Mesendoderm (in vitro differentiated cells): ENCODE measurements at regions not wholly inside any gene's neighbourhood (a gene's known extent, or its start where the extent isn't known, plus 50 kb on each side); places are given as distances from the start of the nearest gene placed in this dataset.
"Not testable (repeated sequence)": the region's sequence is repeated elsewhere in the genome, so short reads cannot be mapped to it uniquely, and the experiment has no call there.

ENCODE experiments used
- DNase-seq: peaks from one replicate; pipeline ENCODE4 v3.0.0; 2013
- H2AK5ac ChIP-seq: 2 replicates; pipeline ENCODE4 v1.6.1; 2013; ENCODE audit warnings: low read length, inconsistent platforms
- H2BK120ac ChIP-seq: 2 replicates; pipeline ENCODE4 v1.6.1; 2013; ENCODE audit warnings: low read depth, mild to moderate bottlenecking, low read length, moderate library complexity, mixed read lengths
- H2BK15ac ChIP-seq: replicated peaks from 2 replicates; pipeline ENCODE4 v1.6.1; 2013; ENCODE audit warnings: low read depth, mild to moderate bottlenecking, moderate library complexity
- H2BK5ac ChIP-seq: 2 replicates; pipeline ENCODE4 v1.6.1; 2013; ENCODE audit warnings: low read length, inconsistent platforms
- H3K18ac ChIP-seq: 2 replicates; pipeline ENCODE4 v1.6.1; 2013; ENCODE audit warnings: mild to moderate bottlenecking, low read length, mixed read lengths
- H3K23ac ChIP-seq: one replicate; pipeline ENCODE4 v1.6.1; 2013; ENCODE audit warnings: low read length
- H3K27ac ChIP-seq: 2 replicates; pipeline ENCODE4 v1.5.1; 2013; ENCODE audit warnings: low read depth, mild to moderate bottlenecking, inconsistent platforms, low read length, moderate library complexity
- H3K27me3 ChIP-seq: 2 replicates; pipeline ENCODE4 v1.6.1; 2013; ENCODE audit warnings: low read length, control low read depth, mild to moderate bottlenecking, inconsistent platforms; ENCODE audit not compliant: insufficient read depth, poor library complexity
- H3K36me3 ChIP-seq: 2 replicates; pipeline ENCODE4 v1.6.1; 2013; ENCODE audit warnings: low read length, inconsistent platforms; ENCODE audit not compliant: control insufficient read depth, insufficient read depth
- H3K4ac ChIP-seq: one replicate; pipeline ENCODE4 v1.6.1; 2013; ENCODE audit warnings: low read depth, mild to moderate bottlenecking, low read length, moderate library complexity
- H3K4me1 ChIP-seq: 2 replicates; pipeline ENCODE4 v1.6.1; 2013; ENCODE audit warnings: low read depth, low read length, inconsistent platforms; ENCODE audit not compliant: control insufficient read depth
- H3K4me2 ChIP-seq: 2 replicates; pipeline ENCODE4 v1.6.1; 2013; ENCODE audit warnings: low read length
- H3K4me3 ChIP-seq: 2 replicates; pipeline ENCODE4 v1.5.1; 2013; ENCODE audit warnings: mild to moderate bottlenecking, low read length
- H3K56ac ChIP-seq: one replicate; pipeline ENCODE4 v1.6.1; 2013; ENCODE audit warnings: low read length
- H3K79me1 ChIP-seq: 2 replicates; pipeline ENCODE4 v1.6.1; 2013; ENCODE audit warnings: low read length, inconsistent platforms
- H3K79me2 ChIP-seq: 2 replicates; pipeline ENCODE4 v1.6.1; 2013; ENCODE audit warnings: mild to moderate bottlenecking, low read length; ENCODE audit not compliant: control insufficient read depth, insufficient read depth
- H3K9ac ChIP-seq: 2 replicates; pipeline ENCODE4 v1.6.1; 2013; ENCODE audit warnings: low read length, inconsistent platforms
- H4K5ac ChIP-seq: one replicate; pipeline ENCODE4 v1.6.1; 2013; ENCODE audit warnings: low read length
- H4K8ac ChIP-seq: one replicate; pipeline ENCODE4 v1.6.1; 2013; ENCODE audit warnings: low read depth, mild to moderate bottlenecking, control low read depth, low read length, moderate library complexity
- WGBS: extraction: QIAGEN DNeasy Blood & Tissue Kit; methylation state at CpG from one replicate; pipeline ENCODE4 v1.1.7; 2013; ENCODE audit warnings: low lambda C conversion rate, missing lambda C conversion rate; ENCODE audit not compliant: insufficient coverage; ENCODE audit errors: extremely low coverage; 5-methylcytosine and 5-hydroxymethylcytosine counted together

- no peak overlapping the region for H2BK5ac ChIP-seq
- H2BK120ac ChIP-seq: no peak overlapping the region
- H3K4ac ChIP-seq: no peak overlapping the region
- H2BK15ac ChIP-seq: no peak overlapping the region
- no peaks in the 10 kb centered on the region for H3K36me3 ChIP-seq
- H3K4me2 ChIP-seq: no peak overlapping the region
- no peak overlapping the region for H3K4me3 ChIP-seq
- no peak overlapping the region for H3K18ac ChIP-seq
- no peak for DNase-seq
- H3K27ac ChIP-seq: no peak overlapping the region
- no peak overlapping the region for H2AK5ac ChIP-seq
- no peak overlapping the region for H3K9ac ChIP-seq
- 100% methylated on average over 1 of the region's 1 CpG for WGBS
- H3K4me1 ChIP-seq: no peaks in the 10 kb centered on the region
- H4K8ac ChIP-seq: no peak overlapping the region
- H3K27me3 ChIP-seq: no peaks in the 10 kb centered on the region
- H3K79me1 ChIP-seq: no peaks in the 10 kb centered on the region
- H3K79me2 ChIP-seq: no peaks in the 10 kb centered on the region
- H3K56ac ChIP-seq: no peak overlapping the region
- H3K23ac ChIP-seq: no peak overlapping the region
- H4K5ac ChIP-seq: no peak overlapping the region
These were observed 242.7 kb upstream of the KRR1 start for GRCh38 chr12:75754141-75754540.

GRCh38 chr12:75751769-75752471, 240.5 kb upstream of the KRR1 start:
- no peak overlapping the region for H3K18ac ChIP-seq
- no peak overlapping the region for H2AK5ac ChIP-seq
- no peak overlapping the region for H2BK5ac ChIP-seq
- no peak overlapping the region for H2BK15ac ChIP-seq
- no peaks in the 10 kb centered on the region for H3K36me3 ChIP-seq
- WGBS: no CpG with 5 or more reads among the region's 4 CpGs
- H3K27ac ChIP-seq: no peak overlapping the region
- no peak overlapping the region for H3K9ac ChIP-seq
- no peaks in the 10 kb centered on the region for H3K27me3 ChIP-seq
- no peak overlapping the region for H4K8ac ChIP-seq
- H3K4me1 ChIP-seq: no peaks in the 10 kb centered on the region
- H3K23ac ChIP-seq: no peak overlapping the region
- H3K4ac ChIP-seq: no peak overlapping the region
- H3K56ac ChIP-seq: no peak overlapping the region
- H3K4me2 ChIP-seq: no peak overlapping the region
- H3K79me2 ChIP-seq: no peaks in the 10 kb centered on the region
- H4K5ac ChIP-seq: no peak overlapping the region
- no peak for DNase-seq
- no peaks in the 10 kb centered on the region for H3K79me1 ChIP-seq
- no peak overlapping the region for H2BK120ac ChIP-seq
- H3K4me3 ChIP-seq: no peak overlapping the region

- Histone ChIP-seq H3K27ac (no peak overlapping the region), H4K5ac (no peak overlapping the region), H3K27me3 (no peaks in the 10 kb centered on the region), H3K4ac (no peak overlapping the region), H2BK120ac (no peak overlapping the region), H3K4me1 (no peaks in the 10 kb centered on the region), H3K79me1 (no peaks in the 10 kb centered on the region), H3K56ac (no peak overlapping the region), H2AK5ac (no peak overlapping the region), H2BK15ac (no peak overlapping the region), H3K23ac (no peak overlapping the region), H3K79me2 (no peaks in the 10 kb centered on the region), H4K8ac (no peak overlapping the region), H3K4me2 (no peak overlapping the region), H3K18ac (no peak overlapping the region), H2BK5ac (no peak overlapping the region), H3K36me3 (no peaks in the 10 kb centered on the region), H3K4me3 (no peak overlapping the region), H3K9ac (no peak overlapping the region)
- no CpG with 5 or more reads among the region's 4 CpGs for WGBS
- DNase-seq: no peak
These were observed 239.4 kb upstream of the KRR1 start for GRCh38 chr12:75750716-75751306.

GRCh38 chr12:75748990-75749389, 237.6 kb upstream of the KRR1 start:
- not testable (repeated sequence) for DNase-seq, H4K8ac ChIP-seq, H2AK5ac ChIP-seq, H3K18ac ChIP-seq, H3K79me2 ChIP-seq, H3K36me3 ChIP-seq, H3K23ac ChIP-seq, H2BK15ac ChIP-seq, H3K9ac ChIP-seq, H3K4me2 ChIP-seq, H3K56ac ChIP-seq, H3K79me1 ChIP-seq, H3K27me3 ChIP-seq, H2BK120ac ChIP-seq, H3K4ac ChIP-seq, H3K4me3 ChIP-seq, H4K5ac ChIP-seq, H3K27ac ChIP-seq, H2BK5ac ChIP-seq
- WGBS: no CpG with 5 or more reads among the region's 3 CpGs
- peaks cover 13% of the 10 kb centered on the region for H3K4me1 ChIP-seq

GRCh38 chr12:75748136-75748535, 236.7 kb upstream of the KRR1 start:
- Histone ChIP-seq H3K18ac (no peak overlapping the region), H3K79me2 (no peaks in the 10 kb centered on the region), H2AK5ac (no peak overlapping the region), H3K4me1 (peaks cover 13% of the 10 kb centered on the region), H3K4ac (no peak overlapping the region), H2BK15ac (no peak overlapping the region), H3K4me2 (no peak overlapping the region), H4K5ac (no peak overlapping the region), H3K56ac (no peak overlapping the region), H3K4me3 (no peak overlapping the region), H3K9ac (no peak overlapping the region), H2BK5ac (no peak overlapping the region), H3K36me3 (no peaks in the 10 kb centered on the region), H3K27me3 (no peaks in the 10 kb centered on the region), H3K27ac (no peak overlapping the region), H2BK120ac (no peak overlapping the region), H3K79me1 (no peaks in the 10 kb centered on the region), H4K8ac (no peak overlapping the region), H3K23ac (no peak overlapping the region)
- no CpG with 5 or more reads among the region's 6 CpGs for WGBS
- DNase-seq: no peak

GRCh38 chr12:75747572-75748021, 236.2 kb upstream of the KRR1 start:
- Histone ChIP-seq H3K27ac (no peak overlapping the region), H3K4me2 (no peak overlapping the region), H2AK5ac (no peak overlapping the region), H3K36me3 (no peaks in the 10 kb centered on the region), H3K79me1 (no peaks in the 10 kb centered on the region), H3K4ac (no peak overlapping the region), H3K79me2 (no peaks in the 10 kb centered on the region), H3K27me3 (no peaks in the 10 kb centered on the region), H3K18ac (no peak overlapping the region), H4K5ac (no peak overlapping the region), H3K9ac (no peak overlapping the region), H3K4me3 (no peak overlapping the region), H2BK15ac (no peak overlapping the region), H3K23ac (no peak overlapping the region), H3K56ac (no peak overlapping the region), H4K8ac (no peak overlapping the region), H2BK120ac (no peak overlapping the region), H2BK5ac (no peak overlapping the region), H3K4me1 (peaks cover 13% of the 10 kb centered on the region)
- no CpG with 5 or more reads among the region's 1 CpG for WGBS
- no peak for DNase-seq
